ENCODE measurements at regions not wholly inside any gene's neighbourhood (a gene's known extent, or its start where the extent isn't known, plus 50 kb on each side); places are given as distances from the start of the nearest gene placed in this dataset.

- ChIA-PET CTCF (no interaction called here), POLR2A (no interaction called here)
- no peak for DNase-seq (ENCODE audit: low read depth, low spot score)
- H3K4me3 ChIP-seq (ENCODE audit: low read depth, low read length): no peak overlapping the region
- no peak for TF ChIP-seq CTCF (IDR thresholded peaks at IDR 0.05; ENCODE audit: insufficient read depth, low read length, missing control alignments)
Measured at GRCh38 chr2:8527031-8527430, 154.8 kb upstream of the ID2 start.

- TF ChIP-seq CTCF (IDR thresholded peaks at IDR 0.05; ENCODE audit: insufficient read depth, low read length, missing control alignments): no peak
- ChIA-PET POLR2A (no interaction called here), CTCF (no interaction called here)
- no peak for DNase-seq (ENCODE audit: low read depth, low spot score)
- H3K4me3 ChIP-seq (ENCODE audit: low read depth, low read length): no peak overlapping the region
Measured at GRCh38 chr2:8527676-8528075, 154.2 kb upstream of the ID2 start.

- ChIA-PET CTCF (no interaction called here), POLR2A (no interaction called here)
- TF ChIP-seq CTCF (IDR thresholded peaks at IDR 0.05; ENCODE audit: insufficient read depth, low read length, missing control alignments): no peak
- no peak for DNase-seq (ENCODE audit: low read depth, low spot score)
- no peak overlapping the region for H3K4me3 ChIP-seq (ENCODE audit: low read depth, low read length)
Measured at GRCh38 chr2:8528863-8529262, 153.0 kb upstream of the ID2 start.

GRCh38 chr2:8529706-8530277, 152.1 kb upstream of the ID2 start:
- TF ChIP-seq CTCF (IDR thresholded peaks at IDR 0.05; ENCODE audit: insufficient read depth, low read length, missing control alignments): no peak
- ChIA-PET POLR2A (no interaction called here), CTCF (interaction anchor here (0.7 kb wide), 1 partner anchor 89 kb away, joined by 3 read pairs; no protein-coding TSS in a partner anchor)
- no peak for DNase-seq (ENCODE audit: low read depth, low spot score)
- no peak overlapping the region for H3K4me3 ChIP-seq (ENCODE audit: low read depth, low read length)

- TF ChIP-seq CTCF (IDR thresholded peaks at IDR 0.05; ENCODE audit: insufficient read depth, low read length, missing control alignments): no peak
- ChIA-PET POLR2A (no interaction called here), CTCF (interaction anchor here (1.6 to 2.6 kb wide), 2 partner anchors 12 to 15 kb away, joined by 4 to 14 read pairs; no protein-coding TSS in a partner anchor)
- no peak for DNase-seq (ENCODE audit: low read depth, low spot score)
- H3K4me3 ChIP-seq (ENCODE audit: low read depth, low read length): no peak overlapping the region
Measured at GRCh38 chr2:8531481-8531880, 150.4 kb upstream of the ID2 start.

GRCh38 chr2:8532438-8532837, 149.4 kb upstream of the ID2 start:
- ChIA-PET CTCF (interaction anchor here (1.6 to 2.6 kb wide), 2 partner anchors 11 to 14 kb away, joined by 4 to 14 read pairs; no protein-coding TSS in a partner anchor), POLR2A (no interaction called here)
- TF ChIP-seq CTCF (IDR thresholded peaks at IDR 0.05; ENCODE audit: insufficient read depth, low read length, missing control alignments): no peak
- H3K4me3 ChIP-seq (ENCODE audit: low read depth, low read length): no peak overlapping the region
- no peak for DNase-seq (ENCODE audit: low read depth, low spot score)
